Amygdala (tissue), 56 donors: ENCODE measurements at regions not wholly inside any gene's neighbourhood (a gene's known extent, or its start where the extent isn't known, plus 50 kb on each side); places are given as distances from the start of the nearest gene placed in this dataset.
"Not testable (repeated sequence)": the region's sequence is repeated elsewhere in the genome, so short reads cannot be mapped to it uniquely, and the experiment has no call there.

Source experiments
- DNase-seq, 56 donors: peaks; one replicate each; lab custom pipeline; 2025; lab: John Stamatoyannopoulos, UW

- no peak for DNase-seq
Measured at GRCh38 chr4:57374866-57375595, 264.8 kb upstream of the IGFBP7 start.

DNA sequence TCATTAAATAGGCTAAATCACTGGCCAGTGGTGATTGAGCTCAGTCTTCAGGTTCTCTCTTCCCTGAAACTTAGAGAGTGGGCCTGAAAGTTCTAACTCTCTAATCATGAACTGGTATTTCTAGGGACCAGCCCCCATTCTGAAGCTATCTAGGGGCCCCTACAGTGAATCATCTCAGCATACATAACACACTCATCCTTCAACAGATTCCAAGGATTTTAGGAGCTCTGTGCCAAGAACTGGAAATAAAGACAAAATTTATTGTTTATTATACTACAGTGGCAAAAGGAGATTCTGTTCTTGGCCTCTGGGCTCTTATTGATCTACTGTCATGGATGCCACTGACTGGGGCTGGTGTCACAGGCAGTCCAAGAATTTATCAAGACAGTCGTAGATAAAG is 263.8 kb upstream of the IGFBP7 start:
- DNase-seq: no peak

DNA sequence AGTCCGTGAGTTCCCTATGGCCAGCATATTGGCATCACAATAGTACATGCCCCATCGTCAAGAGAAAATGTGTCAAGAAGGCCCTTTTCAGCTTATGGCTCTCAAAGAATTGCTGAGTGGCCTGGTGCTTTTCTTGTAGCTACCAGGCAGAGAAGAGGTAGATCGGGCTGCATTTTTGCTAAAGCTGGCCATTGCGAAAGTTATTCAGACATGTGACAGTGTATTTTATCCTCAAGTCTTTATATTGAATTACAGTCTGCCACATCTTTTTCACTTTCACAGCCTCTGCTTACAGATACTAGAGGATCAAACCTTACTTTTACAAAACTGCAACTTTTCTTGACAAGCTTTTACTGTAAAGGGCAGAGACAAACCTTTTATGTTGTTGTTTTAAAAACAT is 261.5 kb upstream of the IGFBP7 start:
- DNase-seq: no peak

- no peak for DNase-seq
Measured at GRCh38 chr4:57370691-57371090, 260.5 kb upstream of the IGFBP7 start.

- DNase-seq: no peak
Measured at GRCh38 chr4:57369446-57369845, 259.3 kb upstream of the IGFBP7 start.

DNA sequence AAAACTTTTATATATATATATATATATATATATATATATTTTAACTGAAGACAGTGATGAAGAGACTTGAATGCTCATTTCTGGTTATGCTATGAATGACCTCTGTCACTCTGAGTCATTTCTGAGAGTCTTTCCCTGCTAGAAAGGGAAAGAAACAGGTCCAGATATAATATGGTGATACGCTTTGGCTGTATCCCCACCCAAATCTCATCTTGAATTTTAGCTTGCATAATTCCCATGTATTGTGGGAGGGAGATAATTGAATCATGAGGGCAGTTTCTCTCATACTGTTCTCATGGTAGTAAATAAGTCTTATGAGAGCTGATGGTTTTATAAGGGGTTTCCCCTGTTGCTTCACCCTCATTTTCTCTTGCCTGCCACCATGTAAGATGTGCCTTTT is 254.1 kb upstream of the IGFBP7 start:
- no peak for DNase-seq

GRCh38 chr4:57363346-57363745 is 253.2 kb upstream of the IGFBP7 start:
- DNase-seq: no peak

GRCh38 chr4:57360681-57361080 is 250.5 kb upstream of the IGFBP7 start:
- no peak for DNase-seq

GRCh38 chr4:57355101-57355665 is 245.0 kb upstream of the IGFBP7 start:
- DNase-seq: no peak

DNA sequence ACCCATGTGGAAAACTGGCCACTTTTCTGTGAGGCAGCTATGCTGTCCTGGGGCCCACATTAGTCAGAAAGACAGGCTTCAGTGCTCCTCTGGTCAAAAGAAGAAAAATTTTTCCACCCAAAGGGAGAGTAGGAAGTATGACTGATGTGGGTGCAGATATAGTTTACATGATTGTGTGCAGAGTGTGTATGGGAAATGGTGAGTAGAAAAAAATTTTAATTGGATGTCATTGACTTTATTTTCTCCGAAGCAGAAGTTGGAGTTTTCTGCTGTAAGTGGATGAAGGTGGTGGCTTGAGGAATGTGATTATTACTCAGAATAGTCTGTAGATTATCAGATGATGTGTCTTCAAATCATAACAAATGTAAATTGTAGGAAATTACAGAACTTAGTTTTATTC is 241.5 kb upstream of the IGFBP7 start:
- DNase-seq: no peak

- no peak for DNase-seq
Measured at GRCh38 chr4:57344296-57344695, 234.1 kb upstream of the IGFBP7 start.

DNA sequence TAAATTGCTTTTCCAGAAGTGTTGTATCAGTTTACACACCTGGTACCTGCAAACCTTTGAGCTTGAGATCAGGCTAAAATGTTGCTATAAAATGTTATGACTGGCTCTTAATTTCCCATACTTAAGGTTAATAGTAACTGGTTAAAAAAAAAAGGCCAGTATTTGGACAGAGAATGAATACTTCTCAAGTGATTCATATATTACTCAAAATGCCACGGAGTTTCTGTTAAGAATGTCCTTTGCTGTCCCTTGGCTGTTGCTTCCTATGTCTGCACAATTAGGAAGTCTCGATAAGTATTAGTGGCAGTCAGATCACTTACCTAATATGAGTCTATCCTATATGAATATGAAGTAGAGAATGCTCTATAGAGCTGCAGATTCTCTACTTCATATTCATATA is 232.2 kb upstream of the IGFBP7 start:
- no peak for DNase-seq

- not testable (repeated sequence) for DNase-seq
Measured at GRCh38 chr4:57338861-57339260, 228.7 kb upstream of the IGFBP7 start.

DNA sequence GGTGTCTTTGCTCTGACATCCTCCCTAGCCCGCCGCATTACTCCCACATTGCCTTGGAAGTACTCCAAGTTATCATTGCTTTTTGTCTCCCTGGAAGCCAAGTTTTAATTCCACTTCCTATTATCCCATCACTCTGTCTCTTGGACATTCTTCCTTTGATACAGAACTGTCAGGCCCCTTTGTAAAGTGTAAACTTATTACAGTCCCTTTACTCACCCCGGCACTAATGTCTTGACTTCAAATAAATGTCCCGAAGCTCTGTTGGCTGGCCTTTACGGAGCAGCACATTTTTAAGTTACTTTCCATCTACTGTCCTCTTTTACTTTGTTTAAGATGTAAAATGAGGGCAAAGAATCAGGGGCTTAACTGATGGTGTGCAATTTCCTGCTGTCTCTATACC is 223.5 kb upstream of the IGFBP7 start:
- no peak for DNase-seq

- no peak for DNase-seq
Measured at GRCh38 chr4:57331959-57332358, 221.8 kb upstream of the IGFBP7 start.

DNA sequence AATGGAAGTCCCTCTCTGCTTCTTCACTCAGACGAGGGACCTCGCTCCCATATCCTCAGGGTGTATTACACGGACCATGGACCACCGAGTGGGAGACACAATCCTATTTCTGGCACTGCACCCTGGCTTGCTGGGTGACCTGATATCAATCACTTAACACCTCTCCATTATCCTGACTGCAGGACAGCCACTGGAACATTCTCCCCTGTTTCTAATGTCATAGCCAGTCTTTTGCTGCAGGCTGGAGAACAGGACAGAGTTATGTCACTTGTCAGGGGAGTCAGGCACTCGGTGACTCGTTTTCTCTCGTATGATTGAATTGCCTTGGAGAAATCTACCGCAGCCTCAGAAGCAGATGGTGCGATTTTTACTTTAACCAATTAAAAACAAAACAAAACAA is 219.1 kb upstream of the IGFBP7 start:
- DNase-seq: no peak

DNA sequence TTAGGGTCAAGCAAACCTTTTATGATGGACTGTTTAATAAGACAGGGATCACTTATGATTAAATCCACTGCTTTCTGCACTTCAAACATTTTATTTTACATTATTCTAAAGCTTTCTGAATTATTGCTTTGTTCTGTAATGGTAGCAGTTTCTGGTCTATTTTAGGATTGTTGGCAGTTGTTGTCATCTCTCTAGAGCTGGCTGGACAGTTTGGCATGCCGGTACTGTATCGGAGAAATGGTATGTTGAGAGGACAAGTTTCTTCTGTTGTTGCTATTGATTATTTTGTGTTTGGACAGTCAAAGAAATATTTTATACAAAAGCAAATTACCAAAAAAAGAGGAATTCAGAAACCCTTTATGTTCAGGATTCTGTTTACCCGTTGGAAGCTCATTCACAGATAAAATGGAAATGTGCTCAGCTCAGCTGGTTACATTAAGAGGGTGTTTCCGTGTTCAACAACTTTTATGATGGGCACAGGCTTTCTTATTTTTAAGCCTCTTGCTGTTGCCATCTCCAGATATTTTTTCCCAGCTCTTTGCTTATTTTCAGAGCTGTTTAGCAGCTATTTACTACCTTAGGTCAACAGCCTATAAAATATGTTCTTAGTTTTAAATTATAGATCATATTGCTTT is 214.6 kb upstream of the IGFBP7 start:
- no peak for DNase-seq

- DNase-seq: no peak
Measured at GRCh38 chr4:57320849-57321248, 210.7 kb upstream of the IGFBP7 start.

DNA sequence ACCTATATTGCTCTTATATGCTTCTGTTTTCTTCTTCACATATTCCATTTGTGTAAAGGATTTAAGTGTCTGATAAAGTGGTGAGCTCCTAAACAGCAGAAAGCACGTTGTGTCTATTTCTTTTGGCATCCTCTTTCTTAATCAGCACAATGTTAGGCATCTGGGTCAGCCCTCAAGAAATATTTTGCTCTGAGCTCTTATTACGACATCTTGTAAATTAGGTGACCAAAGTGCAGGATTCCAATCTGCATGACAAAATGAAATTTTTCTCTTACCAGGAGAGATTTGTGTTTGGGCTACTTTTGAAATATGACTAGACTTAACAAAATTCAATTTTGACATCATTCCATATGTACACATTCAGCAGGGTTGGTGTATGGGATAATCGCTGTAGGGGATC is 210.0 kb upstream of the IGFBP7 start:
- no peak for DNase-seq

DNA sequence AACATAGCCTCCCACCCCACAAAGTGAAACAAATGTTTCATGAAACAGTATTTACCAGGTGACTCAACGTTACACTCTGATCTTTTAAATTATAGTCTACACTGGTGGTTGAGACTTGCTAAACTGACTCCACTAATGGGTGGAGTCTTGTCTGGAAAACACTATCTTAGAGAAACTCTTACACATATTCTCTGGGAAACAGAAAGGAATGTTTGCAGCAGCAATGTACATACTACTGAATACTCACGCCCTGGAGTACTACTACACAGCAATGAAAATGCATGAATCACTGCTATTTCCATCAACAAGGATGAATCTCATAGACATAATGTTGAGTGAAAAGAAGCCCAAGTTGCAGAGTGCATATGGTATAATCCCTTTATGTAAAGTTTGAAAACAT is 208.5 kb upstream of the IGFBP7 start:
- no peak for DNase-seq

- DNase-seq: no peak
Measured at GRCh38 chr4:57314636-57315035, 204.5 kb upstream of the IGFBP7 start.

DNA sequence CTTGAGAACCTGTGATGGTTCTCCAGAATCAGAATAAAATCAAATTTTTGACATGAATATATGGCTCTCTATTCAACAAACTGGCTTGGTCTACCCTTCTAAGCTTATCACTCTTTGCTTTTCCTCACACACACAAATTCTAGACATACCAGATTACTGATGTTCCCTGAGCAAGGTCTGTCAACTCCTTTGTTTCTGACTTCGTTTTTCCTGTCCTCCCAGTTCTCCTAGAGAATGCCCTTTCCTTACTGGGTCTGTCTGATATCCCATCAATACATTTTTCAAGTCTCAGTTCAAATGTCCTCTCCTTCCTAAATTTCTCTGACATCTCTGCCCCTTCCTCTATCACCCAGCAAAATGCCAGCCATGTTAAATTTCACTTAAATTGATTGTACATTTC is 202.1 kb upstream of the IGFBP7 start:
- DNase-seq: no peak
